HG02678 (cell line): ENCODE measurements at regions not wholly inside any gene's neighbourhood (a gene's known extent, or its start where the extent isn't known, plus 50 kb on each side); places are given as distances from the start of the nearest gene placed in this dataset.
"Not testable (repeated sequence)": the region's sequence is repeated elsewhere in the genome, so short reads cannot be mapped to it uniquely, and the experiment has no call there.

Experiments
- ATAC-seq: cut with Tn5 transposase; IDR thresholded peaks from one replicate; pipeline ENCODE4 v1.9.1; 2021; ENCODE audit warnings: mild to moderate bottlenecking, moderate library complexity; ENCODE audit not compliant: unreplicated experiment

DNA sequence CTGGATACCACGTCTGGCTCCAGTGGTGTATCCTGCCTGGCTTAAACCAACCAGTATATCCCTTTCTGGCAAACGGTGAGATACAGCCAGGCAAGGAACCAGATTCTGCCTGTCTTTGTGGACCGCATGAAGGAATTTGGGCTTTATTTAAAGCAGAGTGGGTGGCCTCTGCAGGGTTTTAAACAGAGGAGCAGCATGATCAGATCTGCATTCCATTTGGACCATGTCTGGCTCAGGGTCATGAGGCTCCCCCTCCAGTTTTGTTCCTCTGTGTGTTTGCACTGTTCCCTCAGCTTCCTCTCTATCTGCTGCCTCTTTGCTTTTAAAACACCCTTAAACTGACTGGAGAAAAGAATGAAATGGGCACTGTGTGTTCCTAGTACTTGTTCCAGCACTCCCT, 195.0 kb downstream of the GIPC2 start:
- ATAC-seq = no peak

DNA sequence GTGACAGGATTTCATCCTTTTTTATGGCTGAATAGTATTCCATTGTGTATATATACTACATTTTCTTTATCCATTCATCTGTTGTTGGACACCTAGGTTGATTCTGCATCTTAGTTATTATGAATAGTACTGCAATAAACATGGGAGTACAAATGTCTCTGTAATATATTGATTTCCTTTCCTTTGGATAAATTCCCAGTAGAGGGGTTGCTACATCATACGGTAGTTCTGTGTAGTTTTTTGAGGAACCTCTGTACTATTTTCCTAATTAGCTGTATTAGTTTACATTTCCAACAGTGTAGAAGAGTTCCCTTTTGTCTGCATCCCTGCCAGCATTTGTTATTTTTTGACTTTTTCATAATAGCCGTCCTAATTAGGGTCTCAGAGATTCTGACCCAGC, 201.3 kb downstream of the GIPC2 start:
- no peak for ATAC-seq

DNA sequence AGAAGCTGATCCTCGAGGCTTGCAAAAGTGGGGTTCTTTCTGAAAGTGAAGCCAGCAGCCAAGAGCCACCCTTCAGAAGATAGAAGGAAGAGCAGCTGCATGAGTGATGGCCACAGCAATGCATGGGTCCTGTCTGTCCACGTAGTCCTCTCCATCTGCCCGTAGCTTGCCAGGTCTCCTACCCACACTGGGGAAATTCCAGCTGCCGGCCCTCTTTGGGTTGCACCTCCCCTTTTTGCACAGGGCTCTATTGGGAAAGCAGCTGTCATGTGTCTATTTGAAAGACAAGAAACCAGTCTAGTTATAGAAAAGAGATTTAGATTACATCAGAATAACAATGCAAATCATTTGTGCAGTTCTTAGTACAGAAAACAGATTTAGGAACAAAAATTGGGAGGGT, 204.4 kb downstream of the GIPC2 start:
- ATAC-seq = no peak

DNA sequence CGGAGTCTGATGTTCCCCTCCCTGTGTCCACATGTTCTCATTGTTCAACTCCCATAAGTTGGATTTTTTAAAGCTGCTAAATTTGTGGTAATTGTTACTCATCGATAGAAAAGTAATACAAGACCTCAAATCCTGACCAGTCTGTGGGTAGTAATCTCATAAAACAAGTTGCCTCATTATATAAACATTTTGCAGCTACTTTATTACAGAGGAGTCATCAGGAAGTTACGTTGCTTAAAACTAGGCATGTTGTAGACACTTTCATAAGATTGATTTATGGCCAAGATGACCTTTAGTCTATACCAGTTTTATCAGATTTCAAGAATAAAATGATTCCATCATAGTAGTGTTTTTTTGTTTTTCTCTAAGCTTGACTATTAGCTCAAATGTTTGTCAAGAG, 208.8 kb downstream of the GIPC2 start:
- ATAC-seq = no peak

DNA sequence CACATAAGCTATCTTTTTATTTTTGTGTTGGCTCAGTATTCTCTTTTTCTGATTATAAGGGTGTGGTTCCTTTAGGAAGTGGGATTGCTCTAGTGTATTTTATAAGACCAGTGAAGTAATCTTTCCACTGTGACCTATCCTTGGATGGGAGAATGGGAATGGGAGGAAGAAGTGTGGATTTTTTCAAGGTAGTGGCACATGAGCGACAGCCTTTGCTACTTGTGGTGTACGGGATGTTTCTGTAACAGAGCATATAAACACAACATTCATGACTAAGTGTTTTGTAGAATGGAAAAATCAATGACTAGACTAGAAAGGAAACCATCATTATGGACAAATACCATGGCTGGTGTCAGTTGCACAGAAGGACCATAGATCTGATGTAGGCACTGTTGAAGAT, 209.6 kb downstream of the GIPC2 start:
- no peak for ATAC-seq

DNA sequence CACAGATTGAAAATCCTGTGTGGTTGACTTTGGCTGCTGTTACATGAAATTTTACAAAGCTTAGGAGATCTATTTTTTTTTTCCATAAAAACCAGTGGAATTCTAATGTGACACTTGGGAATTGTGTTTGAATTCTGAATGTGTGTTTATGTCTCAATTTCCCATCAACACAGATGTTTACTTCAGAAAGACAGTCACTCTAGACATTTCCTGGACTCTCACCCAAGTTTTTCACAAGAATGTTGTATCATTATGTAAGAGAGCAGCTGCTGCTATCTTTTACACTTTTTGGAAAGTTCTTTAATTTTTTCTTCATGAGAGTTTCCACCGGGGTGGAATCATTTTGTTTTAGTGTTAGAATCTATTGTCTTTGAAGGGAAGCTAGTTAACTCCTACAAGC, 210.1 kb downstream of the GIPC2 start:
- ATAC-seq = no peak

DNA sequence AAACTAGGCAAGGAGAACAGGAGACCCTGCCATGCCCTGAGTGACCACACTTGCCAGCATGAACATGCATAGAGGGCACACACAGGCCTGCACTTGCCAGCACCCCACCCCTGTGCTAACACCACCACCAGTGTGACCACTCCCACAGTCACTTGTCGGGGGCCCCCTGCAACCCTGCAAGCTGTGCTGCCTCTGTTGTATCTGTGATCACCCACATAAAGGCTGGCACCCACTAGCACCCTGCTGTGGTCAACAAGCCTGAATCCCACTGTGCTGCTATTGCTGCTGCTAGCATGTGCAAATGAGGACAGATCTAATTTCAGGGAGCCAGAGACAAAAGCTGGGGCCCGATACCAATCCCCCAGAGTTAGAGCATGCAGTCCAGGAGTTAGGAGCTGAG, 217.7 kb downstream of the GIPC2 start:
- ATAC-seq = no peak

DNA sequence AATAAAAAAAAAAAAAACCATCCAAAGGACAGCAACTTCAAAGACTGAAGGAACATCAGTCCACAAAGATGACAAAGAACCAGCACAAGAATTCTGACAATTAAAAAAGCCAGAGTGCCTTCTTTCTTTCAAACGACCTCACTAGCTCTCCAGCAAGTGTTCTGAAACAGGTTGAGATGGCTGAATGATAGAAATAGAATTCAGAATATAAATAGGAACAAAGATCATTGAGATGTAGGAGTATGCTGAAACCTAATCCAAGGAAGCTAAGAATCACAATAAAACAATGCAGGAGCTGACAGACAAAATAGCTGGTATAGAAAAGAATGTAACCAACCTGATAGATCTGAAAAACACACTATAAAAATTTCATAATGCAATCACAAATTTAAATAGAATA, 218.2 kb downstream of the GIPC2 start:
- no peak for ATAC-seq

DNA sequence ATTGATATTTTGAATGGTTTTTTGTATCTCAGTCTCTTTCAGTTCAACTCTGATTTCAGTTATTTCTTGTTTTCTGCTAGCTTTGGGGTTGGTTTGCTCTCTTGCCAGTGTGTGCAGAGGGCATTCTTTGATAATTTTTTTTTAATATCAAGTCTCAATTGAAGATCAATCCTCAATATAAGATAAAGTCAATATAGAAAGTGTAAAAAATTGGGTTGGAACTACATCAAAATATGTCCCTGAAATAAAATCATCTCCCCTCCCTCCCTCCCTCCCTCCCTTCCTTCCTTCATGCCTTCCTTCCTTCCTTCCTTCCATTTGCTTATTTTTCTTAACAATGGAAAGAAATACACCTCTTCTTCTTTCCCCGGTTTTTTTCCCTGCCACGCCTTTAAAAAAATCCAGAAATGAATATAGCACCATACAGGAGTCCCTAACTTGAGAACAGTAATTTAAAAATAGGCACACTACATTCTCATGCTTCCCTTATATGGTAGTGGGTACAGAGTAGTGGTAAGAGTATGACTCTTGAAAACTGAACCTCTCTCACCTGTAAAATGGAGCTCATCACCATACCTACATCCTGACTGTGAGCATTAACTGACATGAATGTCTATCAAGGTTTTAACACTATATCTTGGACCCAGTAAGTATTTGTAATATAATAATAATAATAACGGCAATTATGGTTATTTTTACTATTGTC, 221.9 kb downstream of the GIPC2 start:
- ATAC-seq = no peak

DNA sequence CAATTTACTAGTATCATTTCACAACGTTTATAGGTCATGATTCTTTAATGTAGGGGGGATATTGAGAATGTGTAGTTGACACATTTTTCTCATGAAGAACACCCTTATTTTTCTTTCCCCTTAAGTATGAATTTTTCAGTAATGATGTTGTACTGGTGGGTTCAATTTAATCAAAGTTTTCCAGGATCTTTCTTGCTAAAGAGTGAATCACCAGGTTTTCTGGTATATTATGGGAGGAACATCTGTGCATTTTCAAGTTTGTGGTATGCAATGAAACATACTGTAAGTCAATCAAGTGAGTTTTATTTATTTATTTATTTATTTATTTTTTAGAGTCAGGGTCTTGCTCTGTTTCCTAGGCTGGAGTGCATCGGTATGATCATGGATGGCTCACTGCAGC, 221.2 kb upstream of the PTGFR start:
- no peak for ATAC-seq

DNA sequence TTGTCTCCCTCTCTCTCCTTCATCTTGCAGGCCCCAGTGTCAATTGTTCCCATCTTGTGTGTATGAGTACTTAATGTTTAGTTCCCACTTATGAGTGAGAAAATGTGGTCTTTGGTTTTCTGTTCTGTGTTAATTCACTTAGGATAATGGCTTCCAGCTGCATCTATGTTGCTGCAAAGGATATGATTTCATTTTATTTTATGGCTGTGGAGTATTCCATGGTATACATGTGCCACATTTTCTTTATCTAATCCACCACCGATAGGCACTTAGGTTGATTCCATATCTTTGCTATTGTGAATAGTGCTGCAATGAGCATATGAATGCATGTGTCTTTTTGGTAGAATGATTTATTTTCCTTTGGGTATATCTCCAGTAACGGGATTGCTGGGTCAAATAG, 219.4 kb upstream of the PTGFR start:
- not testable (repeated sequence) for ATAC-seq

DNA sequence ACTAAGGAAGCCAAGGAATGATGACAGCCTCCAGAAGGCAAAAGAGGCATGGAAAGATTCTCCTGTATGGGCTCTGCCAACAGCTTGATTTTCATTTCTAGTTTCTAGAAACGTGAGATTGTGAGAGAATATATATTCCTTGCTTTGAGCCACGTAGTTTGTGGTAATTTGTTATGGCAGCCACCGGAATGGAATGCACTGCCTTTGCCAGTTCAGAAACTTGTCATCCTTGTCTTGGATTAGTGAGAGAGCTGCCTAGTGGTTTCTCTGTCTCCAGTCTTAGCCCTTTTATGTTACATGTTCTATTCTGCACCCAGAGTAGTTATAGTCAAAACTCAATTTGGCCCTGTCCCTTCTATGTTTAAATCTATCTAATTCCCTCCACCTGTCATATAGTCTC, 216.0 kb upstream of the PTGFR start:
- ATAC-seq = no peak

DNA sequence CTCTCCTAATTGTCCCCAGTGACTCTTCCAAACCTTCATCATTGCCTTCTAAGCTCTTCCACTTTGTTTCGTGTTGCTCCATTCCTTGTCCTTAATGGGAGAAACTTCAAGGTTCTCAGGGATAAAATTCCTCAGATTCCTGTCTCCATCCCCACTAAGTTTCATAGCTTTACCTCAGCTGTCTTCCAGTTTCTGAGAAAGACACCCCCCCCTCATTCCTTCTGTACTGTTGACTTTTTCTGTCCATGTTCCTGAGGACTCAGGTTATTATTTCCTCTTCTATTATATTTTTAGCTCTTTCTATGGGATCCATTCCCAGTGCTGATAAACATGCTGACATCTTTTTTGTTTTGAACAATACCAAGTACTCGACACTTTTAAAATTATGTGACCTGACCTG, 215.3 kb upstream of the PTGFR start:
- ATAC-seq = no peak

DNA sequence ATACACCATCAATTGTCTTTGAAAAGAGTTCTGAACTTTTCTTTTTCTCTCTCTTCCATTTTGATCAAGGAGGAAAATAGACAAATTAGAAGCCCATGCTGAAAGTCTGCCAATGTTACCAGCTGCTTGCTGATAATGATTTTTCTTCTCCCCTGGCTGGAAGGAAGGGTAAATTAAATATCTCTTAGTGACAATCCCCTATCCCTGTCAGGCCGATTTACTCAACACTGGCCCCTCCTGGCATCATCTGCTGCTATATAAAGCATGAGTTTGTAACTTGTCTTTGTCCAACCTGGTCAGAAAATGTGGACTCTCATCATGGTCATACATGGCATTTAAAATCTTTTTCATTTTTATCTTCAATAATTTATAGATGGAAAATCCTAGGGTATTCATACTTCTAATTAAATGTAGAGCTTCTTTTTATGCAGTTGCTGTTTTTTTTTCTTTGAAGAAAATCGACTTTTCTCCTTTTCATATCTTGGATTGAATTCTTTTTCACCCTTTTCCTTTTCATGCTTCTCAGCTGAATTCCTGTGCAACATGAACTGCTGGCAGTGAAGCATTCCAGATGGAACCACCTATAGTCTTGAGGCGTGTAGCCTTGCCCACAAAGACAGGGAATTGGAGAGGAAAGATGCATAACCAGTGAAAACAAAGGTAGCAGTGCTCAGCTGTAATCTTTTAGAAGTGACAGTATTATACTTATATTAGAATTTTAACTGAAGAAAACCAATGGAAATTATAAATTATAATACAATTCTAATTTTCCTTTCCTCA, 214.7 kb upstream of the PTGFR start:
- no peak for ATAC-seq

DNA sequence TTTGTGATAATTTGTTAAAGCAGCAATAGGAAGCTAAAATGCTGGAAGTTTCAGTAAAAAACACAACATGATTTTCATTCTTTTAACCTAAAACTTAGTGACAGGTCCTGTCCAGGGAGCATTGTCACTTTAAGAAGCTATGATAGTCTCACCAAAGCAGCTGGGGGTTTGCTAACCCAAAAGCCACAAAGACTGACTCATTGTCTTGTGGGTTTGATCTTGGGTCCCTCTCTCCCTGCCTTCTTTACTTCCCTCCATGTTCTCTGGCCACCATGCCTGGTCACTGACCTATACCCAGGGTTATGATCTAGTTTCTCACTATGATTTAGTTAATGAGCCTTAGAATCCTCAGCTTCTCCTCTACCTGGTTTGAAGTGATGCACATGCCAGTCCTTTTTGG, 213.5 kb upstream of the PTGFR start:
- no peak for ATAC-seq

DNA sequence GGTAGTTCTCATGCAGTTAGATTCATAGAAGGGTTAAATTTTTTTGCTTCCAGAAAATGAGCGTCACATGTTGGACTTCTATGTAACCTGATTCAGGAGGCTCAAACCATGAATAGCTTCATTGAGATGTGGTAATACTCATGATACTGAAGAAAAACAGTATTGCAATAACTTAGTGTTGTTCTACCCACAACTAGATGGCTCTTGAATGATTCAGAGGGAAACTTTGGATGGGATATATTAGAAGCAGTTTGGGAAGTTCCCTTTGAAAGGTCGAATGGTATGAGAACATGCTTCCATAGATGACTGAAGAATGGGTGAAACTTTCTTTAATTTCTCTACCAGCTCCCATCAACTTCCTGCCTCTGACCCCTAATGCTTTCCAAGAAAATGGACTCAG, 211.7 kb upstream of the PTGFR start:
- ATAC-seq = no peak

DNA sequence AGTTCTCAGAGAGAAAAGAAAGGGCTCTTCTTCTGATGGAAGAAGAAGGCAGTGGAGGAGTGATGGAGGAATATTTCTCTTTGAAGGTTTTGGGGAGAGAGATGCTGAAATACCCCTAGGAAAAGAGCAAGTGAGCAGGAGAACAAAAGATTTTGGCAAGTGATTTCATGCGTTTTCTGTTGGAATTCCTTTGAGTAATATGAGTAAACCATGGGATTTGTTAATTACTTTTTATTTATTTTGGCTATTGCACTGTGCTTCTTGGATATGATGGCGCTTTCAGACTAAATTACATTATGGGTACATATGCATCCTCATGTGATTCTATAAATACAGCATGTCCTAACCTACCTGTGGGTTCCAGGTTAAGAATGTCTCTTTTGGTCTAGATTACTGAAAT, 210.1 kb upstream of the PTGFR start:
- ATAC-seq = no peak

DNA sequence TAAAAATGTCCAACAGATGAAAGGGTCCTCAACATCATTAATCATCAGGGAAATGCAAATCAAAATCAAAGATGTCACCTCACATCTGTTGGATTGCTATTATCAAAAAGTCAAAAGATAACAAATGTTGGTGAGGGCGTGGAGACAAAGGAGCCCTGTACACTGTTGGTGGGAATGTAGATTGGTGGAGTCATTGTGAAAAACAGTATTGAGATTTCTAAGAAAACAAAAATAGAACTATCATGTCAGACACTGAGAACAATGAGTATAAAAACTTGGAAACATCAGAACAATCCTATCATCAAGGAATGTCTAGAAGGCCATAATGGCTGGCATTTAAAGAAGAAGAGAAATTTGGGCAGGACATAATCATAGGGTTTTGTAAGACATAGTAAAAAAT, 209.2 kb upstream of the PTGFR start:
- ATAC-seq = no peak

DNA sequence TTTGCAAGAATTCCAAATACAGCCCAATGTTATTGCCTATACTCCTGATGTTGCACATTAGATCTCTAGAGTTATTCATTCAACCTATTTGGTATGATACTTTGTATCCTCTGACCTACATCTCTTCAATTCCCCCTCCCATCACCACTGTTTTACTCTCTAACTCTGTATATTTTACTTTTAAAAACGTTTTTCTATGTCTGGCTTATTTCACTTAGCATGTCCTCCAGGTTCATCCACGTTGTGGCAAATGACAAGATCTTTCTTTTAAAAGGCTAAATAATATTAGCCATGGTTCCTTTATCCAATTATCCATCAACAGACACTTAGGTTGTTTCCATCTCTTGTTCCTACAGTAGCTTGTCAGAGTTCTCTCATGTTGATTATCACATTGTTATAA, 207.1 kb upstream of the PTGFR start:
- no peak for ATAC-seq

DNA sequence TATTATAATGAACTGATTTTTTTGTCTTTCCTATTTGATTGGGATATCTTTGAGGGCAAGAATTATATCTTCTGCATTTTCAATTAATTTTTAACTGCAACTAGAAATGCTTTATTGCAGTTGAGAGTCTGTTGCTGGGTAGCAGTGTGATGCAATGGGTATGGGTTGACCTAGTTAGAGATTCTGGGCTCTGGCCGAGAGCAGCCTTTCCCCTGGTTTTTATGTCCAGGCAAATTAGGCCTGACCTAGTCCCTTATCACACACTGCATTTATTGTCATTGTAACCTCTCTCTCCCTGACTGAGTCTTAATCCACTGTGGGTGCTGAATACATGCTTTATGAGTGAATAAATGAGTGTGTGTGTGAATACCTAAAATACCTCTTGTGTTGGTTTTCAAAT, 206.4 kb upstream of the PTGFR start:
- no peak for ATAC-seq

DNA sequence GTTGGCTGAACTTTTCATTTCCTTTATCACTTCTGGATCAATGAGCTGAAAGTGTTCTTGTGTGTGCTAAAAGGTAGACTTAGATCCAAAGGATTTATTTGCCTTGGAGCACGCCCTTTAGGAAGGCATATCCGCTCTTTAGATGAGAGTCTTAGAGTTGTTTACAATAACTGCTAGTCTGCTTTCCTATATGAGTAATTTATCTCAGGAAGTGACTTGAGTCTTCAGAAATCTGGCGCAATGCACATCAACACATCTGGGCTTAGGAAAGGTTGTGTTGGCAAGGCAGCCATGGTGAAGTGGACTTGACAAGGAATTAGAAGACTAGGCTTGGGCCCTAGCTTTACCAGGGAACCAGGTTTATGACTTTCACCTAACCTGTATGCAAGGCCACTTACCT, 204.1 kb upstream of the PTGFR start:
- ATAC-seq = no peak

DNA sequence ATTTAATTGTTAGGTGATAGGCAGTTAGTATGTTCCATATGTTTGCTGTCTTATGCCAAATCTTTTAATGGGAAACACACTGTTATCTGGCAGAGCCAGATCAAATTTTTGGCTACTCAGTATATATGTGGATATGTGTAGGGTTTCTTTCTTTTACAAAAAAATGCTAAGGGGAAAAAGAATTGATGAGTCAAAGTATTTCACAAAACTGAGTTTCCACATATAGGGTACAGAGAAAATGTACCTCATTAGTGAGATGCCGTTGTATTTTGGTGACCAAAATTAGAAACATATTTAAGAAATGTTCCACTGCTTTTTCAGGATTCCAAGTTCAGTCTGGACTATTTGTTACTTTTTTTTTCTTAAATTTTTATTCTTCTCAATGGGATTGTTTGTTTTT, 201.2 kb upstream of the PTGFR start:
- no peak for ATAC-seq

DNA sequence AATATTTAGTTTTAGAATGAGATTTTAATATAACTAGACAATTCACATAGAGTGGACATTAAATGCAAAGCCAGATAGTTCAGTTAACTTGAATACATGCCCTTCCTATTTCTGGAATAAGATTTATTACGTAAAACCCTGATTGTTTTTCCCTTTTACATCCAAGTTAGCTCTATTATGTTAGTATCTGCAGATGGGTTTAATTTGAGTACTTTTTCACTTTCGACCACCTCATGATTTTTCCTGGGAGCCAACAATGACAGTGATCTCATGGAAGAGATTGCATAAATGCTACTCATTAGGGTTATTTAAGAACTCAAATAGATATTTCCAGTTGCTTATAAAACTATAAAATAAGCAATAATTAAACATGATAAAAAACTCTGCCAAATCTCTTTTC, 199.4 kb upstream of the PTGFR start:
- no peak for ATAC-seq
